BLaER1 (cell line): ENCODE measurements at regions not wholly inside any gene's neighbourhood (a gene's known extent, or its start where the extent isn't known, plus 50 kb on each side); places are given as distances from the start of the nearest gene placed in this dataset.

Experiments
- H3K27ac ChIP-seq: shearing (Covaris generic); formaldehyde crosslinking; 2 replicates; pipeline ENCODE4 v1.8.1; 2022
- H3K27me3 ChIP-seq: shearing (Covaris generic); formaldehyde crosslinking; 2 replicates; pipeline ENCODE4 v1.8.1; 2022
- H3K36me3 ChIP-seq: shearing (Covaris generic); formaldehyde crosslinking; 2 replicates; pipeline ENCODE4 v1.8.1; 2022
- H3K4me1 ChIP-seq: shearing (Covaris generic); formaldehyde crosslinking; 2 replicates; pipeline ENCODE4 v1.8.1; 2022
- H3K4me2 ChIP-seq: shearing (Covaris generic); formaldehyde crosslinking; 2 replicates; pipeline ENCODE4 v1.8.1; 2022
- H3K4me3 ChIP-seq: shearing (Covaris generic); formaldehyde crosslinking; 2 replicates; pipeline ENCODE4 v1.8.1; 2022
- H3K9ac ChIP-seq: shearing (Covaris generic); formaldehyde crosslinking; 2 replicates; pipeline ENCODE4 v1.8.1; 2022
- H3K9me3 ChIP-seq: shearing (Covaris generic); formaldehyde crosslinking; 2 replicates; pipeline ENCODE4 v1.8.1; 2022
- H4K20me1 ChIP-seq: shearing (Covaris generic); formaldehyde crosslinking; 2 replicates; pipeline ENCODE4 v1.8.1; 2022
- Cebpa-rat ChIP-seq: shearing (Covaris generic); IDR thresholded peaks from 2 replicates; pipeline ENCODE4 v1.8.1; 2022

DNA sequence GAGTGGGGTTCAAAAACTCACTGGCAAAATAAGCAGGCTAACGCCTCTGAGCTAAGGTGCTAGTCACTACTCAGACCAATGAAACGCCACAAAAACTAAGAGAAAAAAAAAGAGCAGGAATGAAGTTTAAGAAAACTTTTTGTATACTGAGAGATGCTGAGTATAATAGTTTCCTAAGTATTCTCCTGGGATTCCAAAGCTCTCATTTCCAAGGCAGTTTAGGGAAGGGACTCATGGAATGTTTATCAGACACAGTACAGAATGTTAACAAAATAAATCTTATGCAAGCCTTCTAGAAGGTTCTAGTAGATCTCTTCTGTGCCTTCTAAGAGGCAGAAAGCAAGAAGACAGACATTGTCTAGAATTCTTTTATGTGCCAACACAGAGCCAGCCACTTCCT lies 361.9 kb downstream of the MTRR start:
- no peak for TF ChIP-seq Cebpa-rat
- no peaks in the 10 kb centered on the region for H3K36me3 ChIP-seq

DNA sequence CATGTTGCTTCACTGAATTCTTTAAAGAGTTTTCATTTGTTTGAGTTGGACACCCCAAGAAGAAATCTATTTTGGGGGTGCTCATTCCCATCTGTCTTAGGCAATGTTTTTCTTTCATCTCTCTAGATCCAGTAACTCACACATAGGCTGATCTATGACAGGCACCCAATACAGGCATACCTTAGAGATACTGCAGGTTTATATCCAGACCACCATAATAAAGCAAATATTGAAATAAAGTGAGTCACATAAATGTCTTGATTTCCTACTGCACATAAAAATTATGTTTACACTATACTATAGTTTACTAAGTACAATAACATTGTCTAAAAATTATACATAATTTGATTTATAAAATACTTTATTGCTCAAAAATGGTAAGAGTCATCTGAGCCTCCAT lies 364.5 kb downstream of the MTRR start:
- no peak for TF ChIP-seq Cebpa-rat
- H3K27me3 ChIP-seq: no peaks in the 10 kb centered on the region
- no peaks in the 10 kb centered on the region for H4K20me1 ChIP-seq
- H3K4me2 ChIP-seq: no peak overlapping the region
- no peak overlapping the region for H3K4me3 ChIP-seq
- H3K4me1 ChIP-seq: no peaks in the 10 kb centered on the region
- no peak overlapping the region for H3K9ac ChIP-seq
- no peak overlapping the region for H3K27ac ChIP-seq
- H3K36me3 ChIP-seq: no peaks in the 10 kb centered on the region
- H3K9me3 ChIP-seq: no peaks in the 10 kb centered on the region

More for the DNA sequence above, 361.9 kb downstream of the MTRR start:
- Histone ChIP-seq H3K27me3 (no peaks in the 10 kb centered on the region), H3K4me3 (no peak overlapping the region), H3K9ac (no peak overlapping the region), H3K27ac (no peak overlapping the region), H3K4me1 (no peaks in the 10 kb centered on the region), H3K4me2 (no peak overlapping the region), H3K9me3 (no peaks in the 10 kb centered on the region), H4K20me1 (no peaks in the 10 kb centered on the region)

DNA sequence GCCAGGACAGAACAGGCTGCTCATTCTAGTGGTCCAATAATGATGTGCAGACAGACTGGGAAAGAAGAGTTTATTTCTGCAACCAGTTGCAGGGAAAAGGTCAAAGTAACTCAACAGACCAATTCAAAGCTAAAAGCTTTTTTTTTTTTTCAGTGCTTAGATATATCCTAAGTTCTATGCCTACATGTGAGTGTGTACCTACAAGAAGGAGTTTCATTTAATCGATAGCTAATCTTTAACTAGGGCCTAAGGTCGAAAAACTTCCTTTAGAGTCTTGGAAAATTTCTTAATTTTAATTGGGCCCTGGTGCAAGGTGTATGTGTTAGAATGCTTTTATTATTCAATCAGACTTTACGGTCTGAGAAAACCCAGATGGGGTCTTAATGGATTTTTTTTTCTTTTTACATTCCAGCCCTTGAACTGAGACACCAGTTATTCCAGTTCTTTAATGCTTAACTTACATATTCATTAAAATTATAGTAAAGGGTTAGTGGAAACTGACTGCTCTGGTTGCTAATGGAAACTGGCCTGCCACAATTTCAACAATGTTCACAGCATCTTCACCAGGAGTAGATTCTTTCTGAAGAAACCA lies 365.3 kb downstream of the MTRR start:
- no peak for TF ChIP-seq Cebpa-rat
- H3K4me3 ChIP-seq: no peak overlapping the region
- no peaks in the 10 kb centered on the region for H3K4me1 ChIP-seq

DNA sequence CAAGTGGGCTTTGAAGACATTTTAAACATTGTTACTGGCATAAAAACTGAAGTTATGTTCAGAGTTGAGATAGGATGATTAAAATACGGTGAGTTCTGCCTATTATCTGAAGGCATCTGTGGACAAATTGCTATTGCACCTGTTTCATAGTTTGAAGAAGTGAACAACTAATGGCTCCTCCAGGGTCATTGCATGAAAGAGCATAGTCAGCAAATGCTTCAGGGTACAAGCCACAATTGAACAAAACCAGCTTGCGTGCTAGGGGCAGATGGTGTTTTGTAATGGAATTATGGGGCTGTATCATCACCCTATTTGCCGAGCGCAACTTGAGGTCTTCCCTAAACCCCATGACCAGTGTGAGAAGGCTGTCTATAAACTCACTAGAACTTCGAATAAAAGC lies 369.1 kb downstream of the MTRR start:
- H4K20me1 ChIP-seq: no peaks in the 10 kb centered on the region
- no peaks in the 10 kb centered on the region for H3K36me3 ChIP-seq
- no peak overlapping the region for H3K4me2 ChIP-seq
- no peak overlapping the region for H3K4me3 ChIP-seq
- no peaks in the 10 kb centered on the region for H3K27me3 ChIP-seq
- H3K9ac ChIP-seq: no peak overlapping the region
- H3K27ac ChIP-seq: no peak overlapping the region
- H3K9me3 ChIP-seq: no peaks in the 10 kb centered on the region
- no peaks in the 10 kb centered on the region for H3K4me1 ChIP-seq
- TF ChIP-seq Cebpa-rat: no peak

More for the DNA sequence above, 365.3 kb downstream of the MTRR start:
- Histone ChIP-seq H3K9me3 (no peaks in the 10 kb centered on the region), H3K27ac (no peak overlapping the region), H3K27me3 (no peaks in the 10 kb centered on the region), H3K9ac (no peak overlapping the region), H3K36me3 (no peaks in the 10 kb centered on the region), H4K20me1 (no peaks in the 10 kb centered on the region), H3K4me2 (no peak overlapping the region)

DNA sequence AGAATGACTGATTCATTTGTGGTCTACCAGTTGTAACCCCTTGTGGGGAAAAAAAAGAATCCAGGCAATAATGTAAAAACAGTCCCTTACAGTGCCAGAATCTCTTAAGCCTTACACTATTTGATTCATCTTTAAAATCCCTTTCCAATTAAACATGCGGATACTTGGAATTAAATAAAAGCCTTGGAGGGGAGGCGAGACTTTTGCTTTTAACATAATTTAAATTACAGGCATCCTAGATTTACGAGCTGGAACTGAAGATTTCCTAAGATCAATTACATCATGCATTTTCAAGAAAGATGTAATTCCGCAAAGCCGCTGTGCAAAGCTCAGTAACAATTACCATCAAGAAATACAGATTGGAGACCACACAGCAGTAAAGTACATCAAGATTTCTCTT lies 370.2 kb downstream of the MTRR start:
- H3K27me3 ChIP-seq: no peaks in the 10 kb centered on the region
- H3K27ac ChIP-seq: no peak overlapping the region
- H3K9ac ChIP-seq: no peak overlapping the region
- TF ChIP-seq Cebpa-rat: no peak
- H3K4me2 ChIP-seq: no peak overlapping the region
- peaks cover under 1% of the 10 kb centered on the region; the same call in 1 of the 2 replicates for H3K9me3 ChIP-seq
- no peak overlapping the region for H3K4me3 ChIP-seq
- H3K36me3 ChIP-seq: no peaks in the 10 kb centered on the region
- no peaks in the 10 kb centered on the region for H4K20me1 ChIP-seq
- H3K4me1 ChIP-seq: no peaks in the 10 kb centered on the region

DNA sequence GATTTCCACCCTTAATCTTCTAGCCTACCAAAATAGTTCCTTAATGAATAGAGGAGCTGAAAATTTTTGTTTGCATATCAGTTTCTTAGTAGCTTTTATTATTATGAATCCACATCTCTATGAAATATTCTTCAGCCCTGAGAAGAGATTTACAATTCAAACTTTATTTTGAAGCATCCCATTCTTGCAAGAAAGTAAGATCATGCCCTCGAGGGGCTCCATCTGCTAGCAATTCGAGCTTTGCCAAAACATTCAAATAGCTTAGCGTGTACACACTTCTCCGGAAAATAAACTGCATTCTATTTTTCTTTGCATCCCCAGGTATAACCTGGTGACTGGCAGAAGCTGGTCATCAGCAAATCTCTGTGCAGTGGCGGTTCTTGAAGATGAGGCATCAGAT lies 370.7 kb downstream of the MTRR start:
- Histone ChIP-seq H4K20me1 (no peaks in the 10 kb centered on the region), H3K4me1 (no peaks in the 10 kb centered on the region), H3K27me3 (no peaks in the 10 kb centered on the region), H3K4me3 (no peak overlapping the region), H3K27ac (no peak overlapping the region), H3K9ac (no peak overlapping the region), H3K4me2 (no peak overlapping the region), H3K9me3 (peaks cover 5% of the 10 kb centered on the region; the same call in 1 of the 2 replicates), H3K36me3 (no peaks in the 10 kb centered on the region)
- TF ChIP-seq Cebpa-rat: no peak

DNA sequence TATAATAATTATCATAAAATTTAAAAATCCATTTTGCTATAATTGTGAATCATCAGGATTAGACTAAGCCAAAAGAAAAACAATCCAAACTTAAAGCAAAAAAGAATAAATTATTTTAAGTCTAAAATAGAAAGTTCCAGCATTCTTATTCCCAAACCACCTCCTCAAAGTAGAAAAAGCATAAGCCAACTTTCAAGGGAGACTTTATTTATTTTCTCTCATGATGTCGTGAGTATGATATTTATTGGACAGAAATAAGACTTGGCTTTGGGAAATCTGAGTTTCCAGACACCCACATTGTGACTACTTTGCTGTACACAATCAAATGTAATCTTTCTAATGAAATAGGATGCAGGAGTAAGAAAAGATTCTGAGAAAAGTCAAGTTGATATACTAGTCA lies 372.1 kb downstream of the MTRR start:
- Histone ChIP-seq H3K9me3 (peaks cover 5% of the 10 kb centered on the region; the same call in 1 of the 2 replicates), H3K27ac (no peak overlapping the region), H3K27me3 (no peaks in the 10 kb centered on the region), H4K20me1 (no peaks in the 10 kb centered on the region), H3K9ac (no peak overlapping the region), H3K36me3 (no peaks in the 10 kb centered on the region), H3K4me2 (no peak overlapping the region), H3K4me3 (no peak overlapping the region), H3K4me1 (no peaks in the 10 kb centered on the region)
- no peak for TF ChIP-seq Cebpa-rat

DNA sequence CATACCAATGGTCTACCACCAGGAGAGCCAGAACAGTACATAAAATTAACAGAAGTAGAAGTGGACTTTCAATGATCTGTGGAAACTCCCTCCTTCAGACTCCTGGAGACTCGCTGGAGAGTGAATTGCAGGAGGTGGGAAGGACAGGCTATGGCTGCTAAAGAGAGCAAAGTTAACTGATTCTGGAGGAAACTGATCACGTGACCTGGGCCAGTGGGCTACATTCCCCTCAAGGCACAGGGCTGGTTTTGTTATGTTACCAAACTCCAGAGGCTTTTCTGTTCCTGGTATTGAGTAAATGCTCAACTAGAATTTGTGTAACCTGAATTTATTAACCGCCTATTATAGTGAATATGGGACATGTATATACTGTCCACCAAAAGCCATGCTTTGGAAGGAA lies 372.6 kb downstream of the MTRR start:
- H3K4me2 ChIP-seq: no peak overlapping the region

DNA sequence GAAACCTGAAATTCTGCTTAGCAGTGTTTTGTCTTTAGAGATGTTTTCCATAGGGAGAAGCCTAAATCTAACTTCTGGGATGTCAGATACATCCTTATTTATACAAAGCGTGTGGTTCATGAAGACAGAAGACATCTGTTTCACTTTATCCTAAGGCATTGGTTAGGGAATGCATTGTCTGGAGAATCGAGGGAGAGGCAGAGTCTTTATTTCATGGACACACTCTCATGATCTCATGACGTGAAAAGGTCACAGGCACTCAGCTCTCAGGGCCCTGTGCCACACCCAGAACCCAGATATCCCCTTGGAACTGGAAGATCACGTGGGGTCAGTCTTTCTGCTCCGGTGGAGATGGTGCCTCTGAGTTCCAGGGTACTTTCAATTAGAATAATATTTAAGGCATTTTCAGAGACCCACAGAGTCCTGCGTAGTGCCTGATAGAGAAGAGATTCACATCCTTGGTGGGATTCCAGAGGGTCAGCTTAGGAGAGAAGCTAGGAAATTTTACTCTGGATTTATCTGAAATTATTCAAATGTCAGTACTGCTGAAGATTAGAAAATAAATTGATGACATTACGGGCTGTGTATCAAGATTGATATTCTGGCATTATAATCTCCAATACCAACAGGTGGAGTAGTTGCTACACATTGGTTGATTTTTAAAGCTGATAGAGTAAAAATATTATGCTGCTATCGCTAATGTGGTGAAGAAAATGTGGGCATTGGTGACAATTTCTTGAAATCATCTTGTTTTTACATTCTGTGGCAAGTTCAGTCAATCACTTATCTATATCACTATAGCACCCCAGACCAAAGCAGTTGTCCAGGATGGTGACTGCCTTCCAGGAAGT lies 378.3 kb downstream of the MTRR start:
- Histone ChIP-seq H3K4me2 (no peak overlapping the region), H3K9me3 (peaks cover 5% of the 10 kb centered on the region; the same call in 1 of the 2 replicates), H3K4me3 (no peak overlapping the region), H3K9ac (no peak overlapping the region), H3K27me3 (no peaks in the 10 kb centered on the region), H3K36me3 (no peaks in the 10 kb centered on the region), H4K20me1 (no peaks in the 10 kb centered on the region), H3K4me1 (no peaks in the 10 kb centered on the region), H3K27ac (no peak overlapping the region)
- TF ChIP-seq Cebpa-rat: no peak

More for the DNA sequence above, 372.6 kb downstream of the MTRR start:
- no peak for TF ChIP-seq Cebpa-rat
- Histone ChIP-seq H3K4me1 (no peaks in the 10 kb centered on the region), H3K27ac (no peak overlapping the region), H3K27me3 (no peaks in the 10 kb centered on the region), H3K9ac (no peak overlapping the region), H3K36me3 (no peaks in the 10 kb centered on the region), H3K9me3 (peaks cover 5% of the 10 kb centered on the region; the same call in 1 of the 2 replicates), H3K4me3 (no peak overlapping the region), H4K20me1 (no peaks in the 10 kb centered on the region)

DNA sequence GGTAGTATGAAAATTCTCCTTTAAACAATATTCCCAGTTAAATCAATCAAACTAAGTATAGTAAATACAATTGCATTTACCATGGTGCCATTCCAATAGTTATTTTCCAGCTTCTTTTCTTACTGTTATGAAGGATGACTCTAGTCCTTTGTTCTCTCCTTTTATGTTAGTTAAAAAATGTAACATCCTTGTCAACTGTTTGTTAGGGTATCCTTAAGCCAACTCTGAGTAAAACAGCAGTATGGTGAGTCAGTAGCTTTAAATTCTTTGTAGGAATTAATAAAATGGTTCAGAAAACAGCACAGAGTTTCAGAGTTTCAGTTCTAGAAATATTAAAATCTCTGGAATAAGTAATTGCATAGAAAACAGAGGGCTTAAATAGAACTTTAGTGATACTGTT lies 384.4 kb downstream of the MTRR start:
- Histone ChIP-seq H3K4me3 (no peak overlapping the region), H3K36me3 (no peaks in the 10 kb centered on the region), H3K27ac (no peak overlapping the region), H3K27me3 (no peaks in the 10 kb centered on the region), H3K9me3 (no peaks in the 10 kb centered on the region), H3K4me2 (no peak overlapping the region), H3K9ac (no peak overlapping the region), H3K4me1 (no peaks in the 10 kb centered on the region), H4K20me1 (no peaks in the 10 kb centered on the region)
- no peak for TF ChIP-seq Cebpa-rat
